Loucy (cell line): ENCODE measurements at regions not wholly inside any gene's neighbourhood (a gene's known extent, or its start where the extent isn't known, plus 50 kb on each side); places are given as distances from the start of the nearest gene placed in this dataset.
"Not testable (repeated sequence)": the region's sequence is repeated elsewhere in the genome, so short reads cannot be mapped to it uniquely, and the experiment has no call there.

Experiments
- CTCF ChIP-seq: fragments of 200-600 bp; sonication (generic); conservative IDR thresholded peaks from 2 replicates; pipeline ENCODE4 v1.5.1; 2014; ENCODE audit warnings: mild to moderate bottlenecking, antibody characterized with exemption, low read length
- EZH2phosphoT487 ChIP-seq: fragments of 200-600 bp; IDR thresholded peaks from 2 replicates; pipeline ENCODE4 v1.6.1; 2018; ENCODE audit warnings: antibody characterized with exemption, mild to moderate bottlenecking, moderate library complexity, borderline replicate concordance

GRCh38 chr19:30680399-30680798 is 308.2 kb downstream of the ZNF536 start:
- TF ChIP-seq CTCF, EZH2phosphoT487: not testable (repeated sequence)
